Epithelial cell of proximal tubule (primary cell): ENCODE measurements at regions not wholly inside any gene's neighbourhood (a gene's known extent, or its start where the extent isn't known, plus 50 kb on each side); places are given as distances from the start of the nearest gene placed in this dataset.

ENCODE experiments used
- DNase-seq: peaks from one replicate; pipeline ENCODE4 v3.0.0-alpha.2; 2011; ENCODE audit warnings: low read depth
- H3K4me3 ChIP-seq: 2 replicates; pipeline ENCODE4 v1.5.1; 2011; ENCODE audit warnings: low read depth, mild to moderate bottlenecking, low read length
- TF ChIP-seq, protein P1 (sequence below): conservative IDR thresholded peaks from 2 replicates; pipeline ENCODE4 v1.5.1; 2012; ENCODE audit warnings: low read depth, mild to moderate bottlenecking, low read length

DNA sequence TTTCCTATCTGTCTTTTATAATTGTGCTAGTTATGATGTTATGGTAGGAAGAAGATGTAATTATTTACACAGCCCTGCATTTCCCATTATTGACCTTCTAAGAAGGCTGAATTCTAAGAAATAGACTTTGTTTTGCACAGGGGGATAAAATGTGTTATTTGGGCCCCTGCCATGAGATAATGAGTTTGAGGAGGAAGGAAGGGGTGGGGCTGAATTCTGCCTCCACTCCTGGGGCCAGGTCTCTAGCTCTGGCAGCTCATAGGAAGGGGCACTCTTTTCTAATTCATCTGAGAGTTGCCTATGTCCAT lies 69.2 kb upstream of the GOLGA8B start:
- DNase-seq: no peak
- TF ChIP-seq, protein P1, sequence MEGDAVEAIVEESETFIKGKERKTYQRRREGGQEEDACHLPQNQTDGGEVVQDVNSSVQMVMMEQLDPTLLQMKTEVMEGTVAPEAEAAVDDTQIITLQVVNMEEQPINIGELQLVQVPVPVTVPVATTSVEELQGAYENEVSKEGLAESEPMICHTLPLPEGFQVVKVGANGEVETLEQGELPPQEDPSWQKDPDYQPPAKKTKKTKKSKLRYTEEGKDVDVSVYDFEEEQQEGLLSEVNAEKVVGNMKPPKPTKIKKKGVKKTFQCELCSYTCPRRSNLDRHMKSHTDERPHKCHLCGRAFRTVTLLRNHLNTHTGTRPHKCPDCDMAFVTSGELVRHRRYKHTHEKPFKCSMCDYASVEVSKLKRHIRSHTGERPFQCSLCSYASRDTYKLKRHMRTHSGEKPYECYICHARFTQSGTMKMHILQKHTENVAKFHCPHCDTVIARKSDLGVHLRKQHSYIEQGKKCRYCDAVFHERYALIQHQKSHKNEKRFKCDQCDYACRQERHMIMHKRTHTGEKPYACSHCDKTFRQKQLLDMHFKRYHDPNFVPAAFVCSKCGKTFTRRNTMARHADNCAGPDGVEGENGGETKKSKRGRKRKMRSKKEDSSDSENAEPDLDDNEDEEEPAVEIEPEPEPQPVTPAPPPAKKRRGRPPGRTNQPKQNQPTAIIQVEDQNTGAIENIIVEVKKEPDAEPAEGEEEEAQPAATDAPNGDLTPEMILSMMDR: no peak
- H3K4me3 ChIP-seq: no peak overlapping the region

DNA sequence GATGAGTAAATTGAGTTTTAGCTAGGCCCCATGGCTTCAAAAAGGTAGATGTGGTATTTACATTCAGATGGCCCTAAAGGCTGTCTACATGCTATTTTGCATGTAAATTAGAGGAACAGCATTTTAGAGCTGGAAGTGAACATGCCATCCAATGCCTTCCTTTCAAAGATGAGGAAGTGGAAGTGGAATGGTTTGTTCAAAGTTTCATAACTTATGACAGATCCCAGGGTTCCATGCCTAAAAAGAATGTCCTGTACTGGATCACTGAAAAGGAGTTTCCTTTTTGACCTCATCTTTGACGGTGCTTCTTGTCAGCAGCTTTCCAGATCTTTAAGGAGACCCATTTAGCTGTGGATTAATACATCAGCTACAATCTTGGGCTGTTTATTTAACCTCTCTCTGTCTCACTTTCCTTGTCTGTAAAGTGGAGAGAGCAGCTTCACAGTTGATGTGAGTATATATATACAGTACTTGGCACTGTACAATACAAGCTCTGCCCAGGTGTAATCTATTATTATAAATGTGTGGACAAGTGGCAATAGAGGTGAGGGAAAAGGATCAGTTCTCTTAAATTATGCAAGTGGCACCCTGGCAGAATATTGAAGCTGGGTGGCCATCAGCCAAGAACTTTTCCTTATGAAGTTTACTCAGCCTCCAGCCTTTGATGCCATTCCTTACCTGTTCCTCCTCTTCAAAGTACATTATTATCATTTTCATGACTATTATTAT lies 68.7 kb upstream of the GOLGA8B start:
- no peak for DNase-seq
- H3K4me3 ChIP-seq: no peak overlapping the region
- TF ChIP-seq, protein P1: no peak

DNA sequence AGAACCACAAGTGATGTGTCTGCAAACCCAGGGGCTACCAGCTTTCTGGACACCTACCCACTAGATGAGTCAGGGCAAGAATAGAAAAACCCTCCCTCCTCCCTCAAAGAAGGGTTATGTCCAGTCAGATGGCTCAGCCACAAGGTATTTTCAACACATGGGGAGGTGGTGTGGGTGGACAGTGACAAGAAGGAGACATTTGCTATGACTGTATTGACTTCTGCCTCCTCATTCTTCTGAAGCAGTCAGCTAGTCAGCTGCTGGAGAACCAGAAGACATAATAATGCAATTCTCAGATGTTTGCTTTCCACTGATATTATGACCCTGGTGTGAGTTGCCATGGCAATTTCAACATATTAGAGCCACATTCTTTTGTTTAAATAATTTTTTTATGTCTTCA lies 66.7 kb upstream of the GOLGA8B start:
- H3K4me3 ChIP-seq: no peak overlapping the region
- TF ChIP-seq, protein P1: no peak
- peak; percentile 4 for DNase-seq

DNA sequence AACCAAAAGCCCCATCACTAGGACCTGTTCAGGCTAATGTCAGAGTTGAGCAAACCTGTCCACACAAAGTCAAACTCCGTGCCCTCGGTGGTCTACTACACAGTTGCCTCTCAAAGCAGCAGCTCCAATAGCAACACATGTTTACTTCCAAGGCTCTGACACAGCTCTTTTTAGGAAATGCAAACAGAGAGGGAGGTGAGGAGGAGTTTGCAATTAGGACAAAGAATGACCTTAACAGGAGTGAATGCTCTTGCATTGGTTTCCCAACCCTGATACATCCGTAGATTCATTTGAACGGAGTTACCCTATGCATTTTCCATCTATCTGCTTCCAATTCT lies 64.8 kb upstream of the GOLGA8B start:
- no peak overlapping the region for H3K4me3 ChIP-seq
- no peak for DNase-seq
- TF ChIP-seq, protein P1: no peak

DNA sequence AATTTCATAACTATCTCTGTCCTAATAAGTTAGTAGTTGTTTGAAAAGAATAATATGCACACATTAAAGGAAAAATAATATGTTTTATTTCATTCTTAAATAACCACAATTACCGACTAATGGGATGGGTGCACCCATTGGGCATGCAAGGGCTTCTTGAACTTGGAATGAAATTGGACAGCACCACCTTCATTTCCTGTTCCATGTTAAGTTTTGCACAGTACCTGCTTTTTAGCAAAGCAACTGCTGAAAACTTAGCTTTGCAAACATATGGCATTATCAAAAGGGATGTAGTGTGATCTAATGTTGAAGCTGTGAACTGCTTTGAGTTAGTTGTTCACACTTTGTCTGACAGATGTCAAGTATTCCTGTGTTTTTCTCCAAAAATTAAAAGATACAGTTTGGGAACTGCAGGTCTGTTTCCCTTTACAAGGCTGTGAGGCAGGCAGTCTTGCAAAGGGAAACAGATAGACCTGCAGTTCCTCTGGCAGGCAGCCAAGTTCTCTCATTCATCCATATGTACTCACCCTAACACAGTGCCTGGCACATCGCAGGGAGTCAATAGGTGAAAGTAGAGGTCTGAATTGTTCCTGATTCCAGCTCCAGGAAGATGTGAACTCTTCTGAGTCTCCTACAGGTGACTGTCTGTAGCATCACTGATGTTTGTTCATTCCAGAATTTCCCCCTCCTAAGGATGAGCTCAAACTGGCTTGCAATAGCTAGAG lies 64.3 kb upstream of the GOLGA8B start:
- no peak for DNase-seq
- TF ChIP-seq, protein P1: no peak
- no peak overlapping the region for H3K4me3 ChIP-seq

DNA sequence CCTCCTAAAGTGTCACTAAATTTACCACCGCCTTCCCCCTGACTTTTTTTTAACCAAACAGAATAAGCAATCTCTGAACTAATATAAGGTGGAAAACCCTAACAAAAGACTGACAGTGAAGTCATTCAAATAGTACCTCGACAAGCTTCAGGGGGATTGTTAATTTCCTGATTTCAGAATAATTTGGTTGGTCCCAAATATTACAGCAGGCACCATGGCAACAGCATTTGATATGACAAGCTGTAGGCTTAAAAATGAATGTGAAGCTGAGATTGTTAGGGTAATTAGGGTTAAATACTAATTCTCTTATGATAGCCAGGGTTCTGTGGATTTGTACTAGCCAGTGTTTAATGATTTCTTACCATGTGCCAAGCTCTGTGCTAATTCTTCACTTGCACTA lies 63.5 kb upstream of the GOLGA8B start:
- H3K4me3 ChIP-seq: no peak overlapping the region
- no peak for DNase-seq
- TF ChIP-seq, protein P1: no peak

DNA sequence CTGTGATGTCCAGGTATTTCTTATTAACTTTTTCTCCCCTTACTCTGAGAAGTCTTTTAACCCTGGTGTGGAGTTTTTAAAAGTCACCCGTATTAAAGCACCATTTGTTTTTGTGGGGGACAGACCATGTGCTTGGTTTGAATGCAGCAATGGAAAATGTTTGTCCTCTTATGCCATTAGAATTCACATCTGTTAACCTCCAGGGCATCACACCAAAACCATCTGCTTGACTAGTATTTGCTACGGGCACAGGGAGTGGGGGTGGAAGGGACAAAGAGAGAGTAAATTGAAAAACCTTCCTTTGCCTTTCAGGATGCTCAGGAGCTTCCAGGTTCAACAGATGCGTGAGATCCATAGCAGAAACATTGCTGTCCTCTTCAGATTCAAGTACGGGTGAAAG lies 61.4 kb upstream of the GOLGA8B start:
- TF ChIP-seq, protein P1: no peak
- no peak overlapping the region for H3K4me3 ChIP-seq
- no peak for DNase-seq
